Heart left ventricle (tissue), 16 donors: ENCODE measurements at regions not wholly inside any gene's neighbourhood (a gene's known extent, or its start where the extent isn't known, plus 50 kb on each side); places are given as distances from the start of the nearest gene placed in this dataset.

ENCODE experiments used
- ATAC-seq, 4 donors: fragments of 200-7000 bp; cut with Tn5 transposase; one replicate each; pipeline ENCODE4 v1.9.1; 2020 to 2022; ENCODE audit warnings: moderate library complexity in 4 of 4, mild to moderate bottlenecking in 3 of 4, moderate number of reproducible peaks in 1 of 4
- DNase-seq, 5 donors: peaks; one replicate each; pipeline ENCODE4 v3.0.0-alpha.2; 2020
- H3K27ac ChIP-seq, 12 donors: fragments of 200-600 bp; sonication (generic) in 4 of 12; one replicate each; pipeline versions ENCODE4 v1.5.0 to v1.8.0; 2016 to 2022; ENCODE audit warnings: mild to moderate bottlenecking in 2 of 12
- H3K27me3 ChIP-seq, 9 donors: fragments of 200-600 bp; sonication (generic) in 2 of 9; one replicate each; pipeline versions ENCODE4 v1.5.1 to v1.8.0; 2016 to 2022; ENCODE audit warnings: mild to moderate bottlenecking in 3 of 9
- H3K36me3 ChIP-seq, 9 donors: fragments of 200-600 bp; sonication (generic) in 2 of 9; one replicate each; pipeline versions ENCODE4 v1.5.0 to v1.8.0; 2018 to 2022; ENCODE audit warnings: mild to moderate bottlenecking in 2 of 9
- H3K4me1 ChIP-seq, 12 donors: fragments of 200-600 bp; sonication (generic) in 4 of 12; one replicate each; pipeline versions ENCODE4 v1.5.0 to v1.8.0; 2016 to 2022; ENCODE audit warnings: mild to moderate bottlenecking in 3 of 12
- H3K4me3 ChIP-seq, 12 donors: fragments of 200-600 bp; sonication (generic) in 4 of 12; one replicate each; pipeline versions ENCODE4 v1.5.0 to v1.8.0; 2017 to 2022; ENCODE audit warnings: mild to moderate bottlenecking in 9 of 12, moderate library complexity in 4 of 12
- H3K9me3 ChIP-seq, 12 donors: fragments of 200-600 bp; sonication (generic) in 4 of 12; one replicate each; pipeline versions ENCODE4 v1.5.0 to v1.8.0; 2016 to 2022; ENCODE audit warnings: mild to moderate bottlenecking in 1 of 12
- CTCF ChIP-seq, 12 donors: fragments of 200-600 bp; sonication (generic) in 4 of 12; IDR thresholded peaks; one replicate each; pipeline versions ENCODE4 v1.5.0 to v1.8.0; 2018 to 2022; ENCODE audit warnings: antibody characterized with exemption in 12 of 12, mild to moderate bottlenecking in 5 of 12
- POLR2A ChIP-seq, 2 donors: fragments of 450-650 bp; IDR thresholded peaks; one replicate each; pipeline ENCODE4 v1.6.1; 2017; ENCODE audit warnings: antibody characterized with exemption in 2 of 2, mild to moderate bottlenecking in 2 of 2, moderate library complexity in 2 of 2
- WGBS, 4 donors: extraction: QIAGEN DNeasy Blood & Tissue Kit in 2 of 4; methylation state at CpG; one replicate each; pipeline versions ENCODE4 v1.1.5 to v1.1.7; 2013 to 2018; 5-methylcytosine and 5-hydroxymethylcytosine counted together
- intact Hi-C, 10 donors: fragments of 100-400 bp; cut with DNase I; formaldehyde crosslinking; loops; one replicate each; pipeline versions ENCODE4 v1.11.1 to v1.14.2; 2022
- donor health status: ischemic (EF 13 %, LVEDD 7.1; RV severe dilation, severe dysfunction).
- donor health status: healthy with polysubstance abuse.
- donor health status: DM: no; HTN: yes; CAD: no.
- donor health status: DM: no; HTN: no; CAD: no.
- donor health status: ischemic (EF 25% LVEDD 6.9; RV normal size, moderate dysfunction).
- donor health status: ischemic (EF 25% LVEDD 5.7; RV mildly dilated, moderate dysfunction).
- donor health status: healthy.
- donor health status: DM: yes; HTN: yes; CAD: no.
- donor health status: ischemic (EF 35%, LVEDD 5.7; RV mildly dilated, moderate dysfunction).
- donor health status: nonischemic (EF 11% LVEDD 7.7; RV severe dilation, severe dysfunction).
- donor health status: DM: yes; HTN: yes; CAD: no.
- donor health status: PGD.
- donor health status: ischemic (EF 29% LVEDD 5.4; RV normal size, mild dysfunction).
- donor health status: nonischemic (EF 23%, LVEDD 6.1; RV moderate dilation, normal function).

GRCh38 chr20:50289581-50289980 is 99.0 kb downstream of the CEBPB start:
- ATAC-seq (no peak), DNase-seq (peak in 1 of 5 donors; percentile 33)
- H3K27me3 ChIP-seq = no peaks in the 10 kb centered on the region
- H3K4me1 ChIP-seq = peaks cover 0 to 57% (median 28%) of the 10 kb centered on the region in 12 donors
- H3K27ac ChIP-seq = no peak overlapping the region
- WGBS, 4 donors = 87 to 97% (median 94%) methylated on average over 10 of the region's 10 CpGs
- no peaks in the 10 kb centered on the region for H3K36me3 ChIP-seq
- H3K4me3 ChIP-seq = no peak overlapping the region
- intact Hi-C loops = loop anchor here in 2 of 10 donors (10.0 kb wide), 2 partner anchors 95 to 165 kb away; partner anchors contain the start of gene CEBPB (in 1 of the 2)
- TF ChIP-seq CTCF (IDR thresholded peaks at IDR 0.05) = no peak
- TF ChIP-seq POLR2A (IDR thresholded peaks at IDR 0.05) = no peak
- H3K9me3 ChIP-seq = no peaks in the 10 kb centered on the region

- H3K27me3 ChIP-seq = no peaks in the 10 kb centered on the region
- no peaks in the 10 kb centered on the region for H3K9me3 ChIP-seq
- 91 to 94% (median 92%) methylated on average over 12 of the region's 12 CpGs for WGBS, 4 donors
- intact Hi-C loops = no loop called here
- H3K4me1 ChIP-seq = peaks cover 0 to 51% (median 24%) of the 10 kb centered on the region in 12 donors
- DNase-seq = no peak
- TF ChIP-seq POLR2A (IDR thresholded peaks at IDR 0.05) (no peak), CTCF (IDR thresholded peaks at IDR 0.05) (no peak)
- H3K27ac ChIP-seq = no peak overlapping the region
- ATAC-seq = no peak
- no peaks in the 10 kb centered on the region for H3K36me3 ChIP-seq
- H3K4me3 ChIP-seq = no peak overlapping the region
Measured at GRCh38 chr20:50290112-50290511, 99.5 kb downstream of the CEBPB start.

- peak in 1 of 5 donors; percentile 20 for DNase-seq
Measured at GRCh38 chr20:50290808-50291207, 100.2 kb downstream of the CEBPB start.

More at GRCh38 chr20:50290808-50291207, 100.2 kb downstream of the CEBPB start:
- 68 to 85% (median 79%) methylated on average over 5 of the region's 5 CpGs for WGBS, 4 donors
- Histone ChIP-seq H3K27me3 (no peaks in the 10 kb centered on the region), H3K27ac (no peak overlapping the region), H3K9me3 (no peaks in the 10 kb centered on the region), H3K4me3 (no peak overlapping the region), H3K36me3 (no peaks in the 10 kb centered on the region), H3K4me1 (peaks cover 0 to 46% (median 24%) of the 10 kb centered on the region in 12 donors)
- ATAC-seq = no peak
- intact Hi-C loops = no loop called here
- TF ChIP-seq CTCF (IDR thresholded peaks at IDR 0.05) (no peak), POLR2A (IDR thresholded peaks at IDR 0.05) (no peak)
